AG04449 (cell line): ENCODE measurements at regions not wholly inside any gene's neighbourhood (a gene's known extent, or its start where the extent isn't known, plus 50 kb on each side); places are given as distances from the start of the nearest gene placed in this dataset.

Experiments used
- CTCF ChIA-PET: fragments of 350-600 bp; formaldehyde crosslinking; extraction: SDS; loops from one replicate; lab custom pipeline; 2021; ENCODE audit warnings: antibody characterized with exemption; lab: Yijun Ruan, JAX
- POLR2A ChIA-PET: fragments of 400-600, 350-600 bp; formaldehyde crosslinking; extraction: SDS; loops from one replicate; lab custom pipeline; 2020; ENCODE audit warnings: antibody characterized with exemption, inconsistent platforms; lab: Yijun Ruan, JAX
- DNase-seq: peaks from one replicate; pipeline ENCODE4 v3.0.0-alpha.2; 2010; ENCODE audit warnings: low read depth, low spot score
- H3K4me3 ChIP-seq: 2 replicates; pipeline ENCODE4 v1.5.1; 2011; ENCODE audit warnings: low read depth, mild to moderate bottlenecking, control low read depth, low read length
- CTCF ChIP-seq: IDR thresholded peaks from one replicate; pipeline ENCODE4 v1.5.1; 2011; ENCODE audit warnings: mild to moderate bottlenecking, moderate library complexity, low read length, control low read depth, inconsistent platforms; ENCODE audit not compliant: insufficient read depth; ENCODE audit errors: missing control alignments

DNA sequence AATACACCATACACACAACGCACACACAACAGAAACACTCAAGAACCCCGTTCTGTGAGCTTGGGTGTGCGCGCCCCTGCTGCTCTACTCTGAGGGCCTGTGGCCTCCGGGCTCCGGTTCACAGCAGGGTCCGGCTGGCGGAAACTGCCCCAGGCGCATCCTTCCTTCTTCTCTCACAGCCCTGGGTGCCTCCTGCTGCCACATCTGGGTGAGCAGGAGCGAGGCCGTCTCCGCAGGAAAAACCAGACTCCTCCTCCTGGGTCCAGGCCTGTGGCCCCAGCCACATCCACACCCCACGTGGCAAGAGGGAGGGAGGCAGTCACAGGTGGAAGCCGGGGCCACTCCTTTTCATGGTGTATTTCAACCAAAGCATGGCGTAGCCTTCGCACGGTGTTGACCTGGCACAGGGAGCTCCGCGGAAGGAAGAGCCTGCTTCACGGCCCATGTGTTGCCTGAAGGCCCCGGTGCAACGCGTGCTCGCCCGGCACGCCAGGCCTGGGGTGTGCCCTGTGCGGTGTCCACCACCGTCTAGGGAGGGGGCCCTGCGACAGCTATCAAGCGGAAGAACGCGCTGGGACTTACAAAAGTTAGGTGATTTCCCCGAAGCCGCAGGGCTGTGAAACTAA lies 1502.7 kb downstream of the TBC1D22A start:
- CTCF ChIA-PET: no interaction called here
- DNase-seq: no peak
- no peak for TF ChIP-seq CTCF
- no peak overlapping the region for H3K4me3 ChIP-seq
- POLR2A ChIA-PET: no interaction called here

- CTCF ChIA-PET: no interaction called here
- no peak for DNase-seq
- TF ChIP-seq CTCF: no peak
- no peak overlapping the region for H3K4me3 ChIP-seq
- POLR2A ChIA-PET: no interaction called here
Observed at GRCh38 chr22:48264586-48264985, 1502.1 kb downstream of the TBC1D22A start.

DNA sequence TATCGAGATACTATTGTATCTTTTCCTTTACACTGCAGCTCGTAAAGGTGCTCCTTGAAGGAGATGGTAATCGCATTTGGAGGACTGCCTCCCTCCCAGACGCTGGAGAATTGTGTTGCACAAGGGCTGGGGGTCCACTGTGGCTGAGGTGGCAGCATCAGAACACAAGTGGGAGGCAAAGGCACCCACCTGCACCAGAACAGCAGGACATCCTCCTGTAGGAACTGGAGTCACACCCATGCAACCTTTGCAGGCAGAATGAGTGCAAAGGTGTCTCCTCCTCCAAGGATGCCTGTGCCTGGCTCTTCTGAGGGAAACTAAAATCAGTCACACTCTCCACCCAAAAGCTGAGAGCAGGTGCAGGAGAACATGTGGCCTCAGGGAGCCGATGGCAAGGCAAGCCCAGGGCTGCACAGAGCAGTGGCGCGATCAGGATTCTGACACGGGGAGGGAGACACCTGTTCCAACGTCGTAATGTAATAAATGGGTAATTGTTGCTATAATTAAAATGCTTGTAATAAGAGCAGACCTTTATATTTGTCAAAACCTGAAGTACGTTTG lies 1501.4 kb downstream of the TBC1D22A start:
- TF ChIP-seq CTCF: no peak
- DNase-seq: no peak
- no peak overlapping the region for H3K4me3 ChIP-seq
- ChIA-PET CTCF (no interaction called here), POLR2A (no interaction called here)

DNA sequence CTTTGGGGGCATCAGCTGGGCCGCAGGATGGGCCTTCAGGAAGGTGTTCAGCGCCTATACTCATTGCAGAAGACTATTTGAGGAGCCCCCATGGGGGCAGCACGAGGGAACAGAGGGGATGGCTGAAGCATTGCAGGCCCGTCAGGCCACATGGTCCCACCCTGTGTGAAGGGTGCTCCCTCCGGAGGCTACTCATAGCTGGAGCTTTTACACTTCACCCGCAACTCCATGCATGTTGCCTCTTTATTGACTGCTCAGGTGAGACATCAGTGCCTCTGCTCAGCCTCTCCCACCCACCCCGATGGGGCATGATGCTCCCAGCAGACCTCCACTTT lies 1500.9 kb downstream of the TBC1D22A start:
- no peak for TF ChIP-seq CTCF
- POLR2A ChIA-PET: no interaction called here

DNA sequence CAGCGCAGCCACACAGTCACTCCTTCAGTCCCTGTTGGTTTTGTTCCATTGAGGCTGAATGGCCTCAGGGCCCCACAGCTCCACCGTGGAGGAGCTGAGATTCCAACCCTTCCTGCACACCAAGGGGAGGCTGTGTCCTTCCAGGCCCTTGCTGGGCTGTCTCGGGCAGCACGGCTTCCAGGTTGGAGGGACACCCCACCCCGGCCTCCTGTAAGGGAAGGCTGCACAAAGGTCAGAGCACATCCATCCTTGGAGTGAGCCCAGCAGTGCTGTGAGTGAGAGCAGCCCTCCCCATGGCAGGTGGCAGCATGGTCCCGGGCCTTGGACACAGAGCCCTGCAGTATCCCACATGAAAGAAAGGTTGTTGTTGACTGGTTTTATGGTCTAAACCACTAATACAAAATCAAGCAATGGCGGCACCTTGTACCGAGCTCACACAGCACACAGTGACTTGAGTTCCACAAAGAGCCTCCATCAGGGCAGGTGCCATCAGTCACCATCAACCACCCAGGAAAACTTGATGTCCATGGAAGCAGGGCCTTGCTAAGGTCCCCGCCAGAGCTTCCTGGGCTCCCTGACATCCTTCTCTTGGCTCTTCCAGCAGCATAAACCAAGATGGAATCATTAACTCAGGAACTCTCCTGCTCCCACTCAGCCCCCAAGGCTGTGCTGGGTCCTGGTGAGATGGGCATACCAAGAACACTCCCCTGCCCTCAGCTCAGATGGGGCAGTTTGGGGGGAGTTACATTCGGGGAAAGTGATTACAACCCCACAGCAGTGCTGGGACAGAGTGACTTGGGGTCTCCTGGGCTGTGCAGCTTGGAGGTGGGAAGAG lies 1500.4 kb downstream of the TBC1D22A start:
- no peak for TF ChIP-seq CTCF
- no peak for DNase-seq
- POLR2A ChIA-PET: no interaction called here
- CTCF ChIA-PET: no interaction called here
- H3K4me3 ChIP-seq: no peak overlapping the region

More for the DNA sequence above, 1500.9 kb downstream of the TBC1D22A start:
- no peak for DNase-seq
- CTCF ChIA-PET: no interaction called here
- H3K4me3 ChIP-seq: no peak overlapping the region

GRCh38 chr22:48261706-48262105 lies 1499.3 kb downstream of the TBC1D22A start:
- no peak for TF ChIP-seq CTCF
- no peak for DNase-seq
- ChIA-PET CTCF (no interaction called here), POLR2A (no interaction called here)
- H3K4me3 ChIP-seq: no peak overlapping the region
